Type B pancreatic cell (in vitro differentiated cells): ENCODE measurements at regions not wholly inside any gene's neighbourhood (a gene's known extent, or its start where the extent isn't known, plus 50 kb on each side); places are given as distances from the start of the nearest gene placed in this dataset.

ENCODE experiments used
- DNase-seq: peaks from one replicate; pipeline ENCODE4 v3.0.0; 2021; ENCODE audit warnings: mixed read lengths; ENCODE audit not compliant: unreplicated experiment; ENCODE audit errors: extremely low spot score
- H3K27ac Mint-ChIP-seq: 2 replicates; pipeline ENCODE4 v1.8.0; 2021; ENCODE audit warnings: mild to moderate bottlenecking, mixed read lengths
- H3K27me3 Mint-ChIP-seq: 2 replicates; pipeline ENCODE4 v1.8.0; 2021; ENCODE audit warnings: mixed read lengths
- H3K36me3 Mint-ChIP-seq: 2 replicates; pipeline ENCODE4 v1.8.0; 2021; ENCODE audit warnings: mixed read lengths
- H3K4me1 Mint-ChIP-seq: one replicate; pipeline ENCODE4 v1.8.0; 2021; ENCODE audit warnings: mixed read lengths; ENCODE audit not compliant: unreplicated experiment
- H3K4me3 Mint-ChIP-seq: 2 replicates; pipeline ENCODE4 v1.8.0; 2021; ENCODE audit warnings: mild to moderate bottlenecking, mixed read lengths
- H3K9me3 Mint-ChIP-seq: 2 replicates; pipeline ENCODE4 v1.8.0; 2021; ENCODE audit warnings: mixed read lengths
- TF ChIP-seq, protein P1 (sequence below): fragments of 200-600 bp; sonication (generic); conservative IDR thresholded peaks from 2 replicates; pipeline ENCODE4 v1.5.0; 2021; ENCODE audit warnings: antibody characterized with exemption, mild to moderate bottlenecking

DNA sequence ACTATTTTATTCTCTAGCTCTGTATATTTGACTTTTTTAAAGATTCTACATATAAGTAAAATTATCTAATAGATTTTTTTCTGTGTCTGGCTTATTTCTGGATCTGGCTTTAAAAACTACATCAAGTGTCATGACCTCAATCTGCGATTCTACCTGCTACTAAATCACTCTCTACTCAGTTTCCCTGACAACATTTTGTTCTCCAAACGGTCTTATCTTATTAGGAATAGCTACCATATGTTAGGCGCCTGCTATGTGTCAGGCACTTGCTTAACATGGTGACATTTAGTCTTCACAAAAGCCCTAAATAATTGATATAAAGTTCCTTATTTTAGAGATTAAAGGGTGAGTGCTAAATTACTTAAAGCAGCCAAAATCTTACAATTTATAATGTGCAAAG, 1362.9 kb upstream of the FLRT2 start:
- peaks cover 6% of the 10 kb centered on the region for H3K4me1 Mint-ChIP-seq
- H3K9me3 Mint-ChIP-seq = peaks cover 9% of the 10 kb centered on the region
- no peak for DNase-seq
- H3K36me3 Mint-ChIP-seq = no peaks in the 10 kb centered on the region
- TF ChIP-seq, protein P1, sequence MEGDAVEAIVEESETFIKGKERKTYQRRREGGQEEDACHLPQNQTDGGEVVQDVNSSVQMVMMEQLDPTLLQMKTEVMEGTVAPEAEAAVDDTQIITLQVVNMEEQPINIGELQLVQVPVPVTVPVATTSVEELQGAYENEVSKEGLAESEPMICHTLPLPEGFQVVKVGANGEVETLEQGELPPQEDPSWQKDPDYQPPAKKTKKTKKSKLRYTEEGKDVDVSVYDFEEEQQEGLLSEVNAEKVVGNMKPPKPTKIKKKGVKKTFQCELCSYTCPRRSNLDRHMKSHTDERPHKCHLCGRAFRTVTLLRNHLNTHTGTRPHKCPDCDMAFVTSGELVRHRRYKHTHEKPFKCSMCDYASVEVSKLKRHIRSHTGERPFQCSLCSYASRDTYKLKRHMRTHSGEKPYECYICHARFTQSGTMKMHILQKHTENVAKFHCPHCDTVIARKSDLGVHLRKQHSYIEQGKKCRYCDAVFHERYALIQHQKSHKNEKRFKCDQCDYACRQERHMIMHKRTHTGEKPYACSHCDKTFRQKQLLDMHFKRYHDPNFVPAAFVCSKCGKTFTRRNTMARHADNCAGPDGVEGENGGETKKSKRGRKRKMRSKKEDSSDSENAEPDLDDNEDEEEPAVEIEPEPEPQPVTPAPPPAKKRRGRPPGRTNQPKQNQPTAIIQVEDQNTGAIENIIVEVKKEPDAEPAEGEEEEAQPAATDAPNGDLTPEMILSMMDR = no peak
- H3K27me3 Mint-ChIP-seq = no peaks in the 10 kb centered on the region
- no peak overlapping the region for H3K4me3 Mint-ChIP-seq
- no peak overlapping the region for H3K27ac Mint-ChIP-seq

DNA sequence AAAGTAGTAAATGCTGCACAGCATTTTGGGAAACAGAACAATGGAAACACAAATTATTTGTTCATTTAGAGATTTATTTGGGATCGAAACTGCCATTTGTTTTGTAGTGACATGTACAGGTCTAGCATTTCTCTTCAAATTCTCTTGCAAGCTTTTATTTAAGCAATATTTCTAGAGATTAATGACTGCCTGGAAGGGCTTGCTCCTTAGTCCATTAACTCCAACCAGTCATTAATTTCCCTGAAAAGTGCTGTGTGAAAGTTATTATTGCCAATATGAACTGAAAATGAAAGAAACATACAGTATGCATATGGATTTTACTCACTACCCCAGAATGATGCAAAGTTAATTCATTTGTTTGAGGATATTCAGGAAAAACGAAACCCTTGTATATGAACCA, 1349.6 kb upstream of the FLRT2 start:
- TF ChIP-seq, protein P1 = no peak
- H3K27ac Mint-ChIP-seq = no peak overlapping the region
- peaks cover 3% of the 10 kb centered on the region for H3K4me1 Mint-ChIP-seq
- H3K27me3 Mint-ChIP-seq = no peaks in the 10 kb centered on the region
- H3K36me3 Mint-ChIP-seq = no peaks in the 10 kb centered on the region
- no peak for DNase-seq
- H3K9me3 Mint-ChIP-seq = peaks cover 4% of the 10 kb centered on the region
- H3K4me3 Mint-ChIP-seq = no peak overlapping the region

DNA sequence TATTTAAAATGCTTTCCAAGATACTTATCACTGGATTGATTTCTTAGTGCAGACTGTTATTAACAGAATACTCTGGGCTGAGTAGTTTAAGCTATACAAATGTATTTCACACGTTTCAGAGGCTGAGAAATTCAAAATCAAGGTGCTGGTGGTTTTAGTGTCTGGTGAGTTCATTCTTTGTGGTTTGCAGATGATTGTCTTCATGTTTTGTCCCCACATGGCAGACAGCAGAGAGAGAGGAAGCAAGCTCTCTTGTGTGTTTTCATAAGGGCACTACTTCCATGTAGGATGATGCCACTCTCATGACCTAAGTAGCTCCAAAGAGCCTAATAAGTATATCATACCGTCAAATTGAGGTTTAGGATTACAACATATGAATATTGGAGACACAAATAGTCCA, 1348.9 kb upstream of the FLRT2 start:
- TF ChIP-seq, protein P1 = no peak
- Mint-ChIP-seq H3K27me3 (no peaks in the 10 kb centered on the region), H3K27ac (no peak overlapping the region), H3K36me3 (no peaks in the 10 kb centered on the region), H3K4me1 (peaks cover 3% of the 10 kb centered on the region), H3K4me3 (no peak overlapping the region), H3K9me3 (peaks cover 4% of the 10 kb centered on the region)
- DNase-seq = no peak

DNA sequence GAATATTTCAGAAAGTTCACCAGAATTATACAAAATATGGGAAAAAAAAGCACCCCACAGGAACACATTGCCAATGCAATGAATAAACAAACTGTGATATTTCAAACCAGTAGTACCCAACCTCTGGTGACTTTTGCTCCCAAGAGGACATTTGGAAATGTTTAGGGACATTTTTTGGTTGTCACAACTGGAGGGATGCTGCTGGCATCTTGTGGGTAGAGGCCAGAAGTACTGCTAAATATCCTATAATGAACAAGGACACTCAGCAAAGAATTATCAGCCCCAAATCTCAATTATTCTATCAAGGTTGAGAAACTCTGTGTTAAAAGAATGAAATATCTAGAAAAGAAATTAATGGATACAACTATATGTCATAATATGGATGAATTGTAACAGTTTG, 1334.4 kb upstream of the FLRT2 start:
- TF ChIP-seq, protein P1 = no peak
- peaks cover 24% of the 10 kb centered on the region for H3K9me3 Mint-ChIP-seq
- DNase-seq = no peak

DNA sequence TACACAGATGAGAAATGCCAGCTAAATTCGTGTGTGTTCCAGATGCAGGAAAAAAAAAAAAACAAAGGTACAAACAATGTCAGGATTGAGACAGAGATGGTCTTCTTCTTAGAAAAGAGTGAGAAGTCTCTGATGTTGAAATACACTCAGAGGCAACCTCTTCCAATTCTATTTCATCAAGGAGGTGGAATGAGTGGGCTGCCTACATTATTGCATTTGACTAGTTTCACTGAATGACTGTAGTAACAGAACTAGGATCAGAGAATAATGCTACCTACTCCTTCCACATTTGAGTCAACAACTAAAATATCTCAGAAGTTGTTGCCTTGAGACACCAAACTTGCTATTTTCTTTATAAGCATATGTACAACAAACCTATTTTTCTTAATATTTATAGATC, 1332.2 kb upstream of the FLRT2 start:
- no peak overlapping the region for H3K27ac Mint-ChIP-seq
- H3K4me3 Mint-ChIP-seq = no peak overlapping the region
- no peak for DNase-seq
- H3K27me3 Mint-ChIP-seq = no peaks in the 10 kb centered on the region
- TF ChIP-seq, protein P1 = no peak
- peaks cover 23% of the 10 kb centered on the region for H3K9me3 Mint-ChIP-seq
- H3K4me1 Mint-ChIP-seq = peaks cover 4% of the 10 kb centered on the region
- H3K36me3 Mint-ChIP-seq = peaks cover 3% of the 10 kb centered on the region

More for the DNA sequence above, 1334.4 kb upstream of the FLRT2 start:
- Mint-ChIP-seq H3K27ac (no peak overlapping the region), H3K4me1 (no peaks in the 10 kb centered on the region), H3K27me3 (no peaks in the 10 kb centered on the region), H3K4me3 (no peak overlapping the region), H3K36me3 (peaks cover 3% of the 10 kb centered on the region)

DNA sequence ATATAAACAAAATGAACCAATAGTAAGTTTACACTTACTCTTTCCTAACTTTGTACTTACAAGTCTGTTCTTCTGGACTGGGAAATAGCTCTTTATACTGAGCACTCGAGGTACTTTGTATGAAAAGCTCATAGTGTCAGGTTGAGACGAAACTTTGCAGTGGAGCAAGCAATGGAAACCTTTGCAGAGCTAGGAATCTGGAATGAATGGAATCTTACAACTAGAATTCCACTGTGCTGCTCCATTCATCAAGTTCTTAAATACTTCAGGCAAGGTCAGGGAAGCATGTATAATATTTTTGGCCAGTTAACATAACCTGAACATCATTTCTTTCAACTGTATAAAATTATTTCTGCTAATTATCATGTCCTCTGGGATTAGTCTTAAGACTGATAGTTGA, 1327.5 kb upstream of the FLRT2 start:
- Mint-ChIP-seq H3K27ac (no peak overlapping the region), H3K36me3 (no peaks in the 10 kb centered on the region), H3K4me3 (no peak overlapping the region), H3K9me3 (peaks cover 11% of the 10 kb centered on the region), H3K4me1 (peaks cover 4% of the 10 kb centered on the region), H3K27me3 (no peaks in the 10 kb centered on the region)
- TF ChIP-seq, protein P1 = no peak
- no peak for DNase-seq
